Ecto neural progenitor cell (in vitro differentiated cells): ENCODE measurements at regions not wholly inside any gene's neighbourhood (a gene's known extent, or its start where the extent isn't known, plus 50 kb on each side); places are given as distances from the start of the nearest gene placed in this dataset.

Experiments
- DNase-seq: peaks from one replicate; pipeline ENCODE4 v3.0.0-alpha.2; 2018; ENCODE audit warnings: low spot score

DNA sequence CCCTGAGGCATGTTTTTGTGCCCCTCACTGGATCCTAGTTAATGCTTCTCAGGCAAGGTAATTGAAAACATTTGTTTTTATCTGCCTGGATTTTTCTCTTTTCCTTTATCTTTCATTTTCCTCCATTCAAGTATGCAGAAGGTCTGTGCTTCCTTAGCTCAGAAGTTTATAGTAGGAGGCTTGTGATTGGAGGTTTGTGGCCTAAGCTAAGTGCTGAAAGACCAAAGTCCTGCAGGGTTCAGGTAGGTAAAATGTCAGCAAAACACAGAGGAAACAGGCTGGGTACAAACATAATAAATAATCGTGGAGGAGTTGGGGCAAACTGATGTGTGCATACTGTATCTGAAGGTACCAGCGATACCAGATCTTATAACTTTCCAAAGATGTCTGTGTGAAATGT, 230.9 kb upstream of the KLF4 start:
- DNase-seq = no peak

DNA sequence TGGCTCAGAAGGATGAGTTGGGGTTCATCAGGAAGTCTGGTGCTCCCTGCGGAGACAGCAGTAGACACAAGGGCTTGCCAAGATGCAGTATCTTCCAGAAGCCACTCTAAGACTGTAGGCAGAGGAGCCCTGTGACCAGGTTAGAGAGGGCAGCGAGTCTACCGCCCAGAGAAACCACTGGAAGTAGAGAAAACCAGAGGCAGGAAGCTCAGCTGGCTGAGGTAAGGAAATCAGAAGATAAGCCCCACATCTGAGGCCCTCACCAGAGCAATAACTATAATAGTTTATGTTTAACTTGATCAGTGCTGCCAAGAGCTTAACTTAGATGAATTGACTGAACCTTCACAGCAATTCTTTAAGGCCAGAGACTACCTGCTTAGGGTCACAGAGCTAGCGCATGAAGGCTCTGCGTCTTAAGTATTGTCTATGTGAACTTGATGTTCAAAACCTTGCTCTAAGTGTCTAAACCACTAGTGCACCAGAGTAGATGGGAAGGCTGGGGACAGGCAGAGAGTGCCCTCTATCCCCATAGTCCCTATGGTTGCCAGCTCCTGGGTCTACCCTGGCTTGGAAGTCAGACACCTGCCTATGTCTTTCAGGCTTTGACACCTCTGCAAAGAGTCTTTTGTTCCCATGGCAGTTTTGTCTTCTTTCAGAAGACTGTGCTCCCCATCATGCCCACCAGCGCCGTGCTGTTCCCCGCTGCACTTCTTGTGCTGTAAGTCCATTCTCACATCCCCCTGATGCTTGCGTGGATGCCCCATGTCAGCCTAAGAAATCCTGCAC, 228.2 kb upstream of the KLF4 start:
- DNase-seq = no peak

DNA sequence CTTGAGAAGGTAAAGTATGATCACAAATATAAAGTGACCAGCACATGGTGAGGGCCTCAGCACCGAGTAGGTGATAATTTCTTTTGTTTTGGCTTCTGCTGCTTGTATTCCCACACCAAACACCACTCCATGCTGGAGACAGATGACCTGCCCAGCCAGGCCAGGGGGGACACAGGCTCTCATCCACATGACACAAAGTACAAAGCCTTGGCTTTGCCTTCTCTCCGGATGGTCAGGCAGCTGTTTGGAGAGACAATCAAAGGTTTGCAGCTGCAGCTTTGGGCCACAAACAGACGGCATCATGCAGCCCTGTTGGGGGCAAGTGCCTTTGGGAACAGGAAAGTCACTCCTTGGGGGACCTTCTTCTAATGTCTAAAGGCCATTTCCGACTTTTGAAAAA, 226.2 kb upstream of the KLF4 start:
- no peak for DNase-seq

DNA sequence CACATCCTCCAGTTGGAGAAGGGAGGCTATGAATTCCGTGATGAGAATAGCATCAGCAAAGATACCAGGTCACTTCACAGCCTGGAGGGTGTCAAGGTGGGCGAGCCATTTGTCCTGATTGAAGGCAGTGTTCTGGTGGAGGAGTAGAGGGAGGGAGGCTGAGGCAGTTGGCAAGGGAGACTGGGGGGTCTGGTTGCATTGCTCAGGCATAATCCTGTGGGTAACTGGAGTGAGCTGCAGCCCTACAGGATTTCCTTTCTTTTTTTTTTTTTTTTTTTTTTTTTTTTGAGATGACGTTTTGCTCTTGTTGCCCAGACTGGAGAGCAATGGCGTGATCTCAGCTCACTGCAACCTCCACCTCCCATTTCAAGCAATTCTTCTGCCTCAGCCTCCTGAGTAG, 223.9 kb upstream of the KLF4 start:
- DNase-seq = no peak

DNA sequence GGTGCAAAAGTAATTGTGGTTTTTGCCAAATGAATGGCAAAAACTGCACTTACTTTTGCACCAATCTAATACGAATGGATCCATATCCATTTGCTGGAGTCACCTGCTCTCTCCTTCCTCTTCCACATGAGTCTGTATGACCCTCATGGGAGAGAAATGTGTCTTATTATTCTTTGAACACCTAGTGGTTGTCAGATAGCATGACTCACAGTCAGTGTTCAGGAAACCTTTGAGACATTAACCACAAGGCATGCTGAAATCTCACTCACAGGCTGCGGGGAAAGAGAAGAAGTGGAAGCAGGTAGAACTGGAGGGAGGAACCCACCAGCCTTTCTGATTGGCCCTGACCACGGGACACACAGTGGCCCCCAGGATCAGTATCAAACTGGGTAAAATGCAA, 222.8 kb upstream of the KLF4 start:
- DNase-seq = no peak

DNA sequence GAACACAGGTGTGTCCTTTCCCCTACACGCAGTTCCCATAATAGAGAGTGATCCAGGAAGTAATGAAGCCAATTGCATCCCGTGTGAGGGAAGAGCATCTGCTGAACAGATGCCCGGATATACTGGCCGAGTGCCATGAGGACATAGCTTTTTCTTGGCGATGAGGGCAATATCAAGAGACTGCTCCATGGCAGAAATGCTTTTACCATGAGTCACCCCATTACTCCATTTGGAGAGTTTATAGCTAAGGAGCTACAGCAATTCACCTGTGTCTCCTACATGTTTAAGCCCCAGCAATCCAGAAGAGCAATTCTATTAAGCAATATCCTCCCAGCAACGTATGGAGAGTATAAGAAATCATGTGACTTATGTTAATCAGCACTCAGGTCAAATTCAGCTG, 222.0 kb upstream of the KLF4 start:
- DNase-seq = no peak

DNA sequence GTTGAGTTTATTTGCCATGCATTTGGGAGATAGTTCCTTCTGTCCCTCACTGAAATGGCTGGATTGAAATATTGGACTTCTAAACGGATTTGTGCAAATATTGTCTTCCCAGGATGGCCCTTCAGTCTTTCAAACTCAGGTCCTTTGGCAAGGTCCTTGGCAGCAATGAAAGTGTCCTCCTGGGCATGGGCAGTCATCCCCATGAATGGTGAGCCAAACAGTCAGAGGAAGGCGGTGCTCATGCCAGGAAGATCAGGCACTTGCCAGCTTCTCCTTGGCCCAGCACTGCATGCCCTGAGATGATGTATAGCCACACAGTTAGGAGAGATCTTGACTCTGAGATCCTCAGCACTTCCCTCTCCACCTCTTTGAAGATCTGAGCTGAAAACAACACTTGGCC, 221.4 kb upstream of the KLF4 start:
- no peak for DNase-seq

DNA sequence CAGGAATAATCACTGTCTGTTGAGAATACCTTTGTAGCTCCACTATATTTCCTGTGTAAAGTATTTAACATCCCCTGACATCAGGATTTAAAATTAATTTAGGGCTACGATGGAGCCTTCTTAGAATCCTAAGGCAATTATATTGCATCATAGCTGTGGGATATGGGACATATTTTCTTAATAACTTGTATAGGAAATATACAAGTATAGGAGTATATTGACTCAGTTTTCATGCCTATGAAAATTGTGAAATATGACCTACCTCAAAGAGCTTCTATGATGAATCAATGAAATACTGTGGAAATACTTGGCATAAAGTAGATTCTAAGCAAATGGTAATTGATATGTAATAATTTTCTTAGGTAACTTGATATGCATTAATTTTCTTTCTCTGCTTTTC, 221.0 kb upstream of the KLF4 start:
- no peak for DNase-seq

DNA sequence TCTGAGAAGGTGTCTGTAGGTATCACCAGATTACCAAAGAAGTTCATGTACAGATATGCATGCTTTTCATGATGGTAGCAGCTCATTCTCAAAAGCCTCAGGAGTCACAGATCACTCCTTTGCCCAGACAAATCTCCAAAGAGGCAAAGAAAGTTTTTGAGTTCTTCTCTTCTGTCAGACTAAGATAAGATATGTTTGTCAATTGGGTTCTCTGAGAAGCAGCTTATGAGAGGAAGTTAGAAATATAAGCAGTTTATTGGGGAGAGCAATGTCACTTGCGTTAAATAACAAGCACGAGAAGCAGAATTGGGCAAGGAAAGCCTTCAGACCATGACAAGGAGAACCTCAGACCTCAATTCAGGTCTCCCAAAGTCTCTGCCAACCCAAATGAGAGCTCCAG, 219.2 kb upstream of the KLF4 start:
- DNase-seq = no peak

DNA sequence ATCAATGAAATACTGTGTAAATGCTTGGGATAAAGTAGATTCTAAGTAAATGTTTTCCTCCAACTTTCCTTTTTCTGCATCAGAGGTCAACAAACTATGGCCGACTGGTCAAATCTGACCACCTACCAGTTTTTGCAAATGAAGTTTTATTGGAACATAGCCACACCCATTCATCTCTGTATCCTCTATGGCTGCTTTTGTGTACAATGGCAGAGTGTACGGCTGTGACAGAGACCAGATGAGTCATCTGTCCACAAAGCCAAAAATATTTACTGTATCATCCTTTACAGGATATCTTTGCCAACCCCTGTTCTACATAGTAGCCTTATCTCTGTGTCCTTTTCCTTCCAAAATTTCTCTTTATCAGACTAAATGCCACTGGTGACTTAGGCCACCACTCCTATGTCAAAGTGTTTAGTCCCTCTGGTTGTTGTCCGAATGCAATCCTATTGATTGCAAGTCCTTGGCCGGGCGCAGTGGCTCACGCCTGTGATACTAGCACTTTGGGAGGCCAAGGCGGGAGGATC, 218.4 kb upstream of the KLF4 start:
- DNase-seq = no peak

DNA sequence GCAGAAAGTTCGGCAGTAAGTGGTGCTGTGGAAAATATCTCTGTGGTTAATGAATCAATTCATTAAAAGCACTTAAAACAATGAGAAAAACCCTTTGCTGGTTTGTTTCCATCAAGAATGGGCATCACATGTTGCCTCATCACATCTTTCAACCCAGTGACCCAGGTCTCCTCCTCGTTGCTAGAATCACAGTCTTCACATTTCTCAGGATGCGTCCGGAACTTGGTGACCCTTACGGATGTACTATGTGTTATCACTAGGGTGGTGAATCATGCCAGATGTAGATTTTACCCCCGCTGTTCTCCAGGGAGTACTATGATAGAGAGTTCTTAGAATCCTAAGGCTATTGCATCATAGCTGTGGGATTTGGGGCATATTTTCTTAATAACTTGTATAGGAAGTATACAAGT, 217.9 kb upstream of the KLF4 start:
- DNase-seq = no peak

DNA sequence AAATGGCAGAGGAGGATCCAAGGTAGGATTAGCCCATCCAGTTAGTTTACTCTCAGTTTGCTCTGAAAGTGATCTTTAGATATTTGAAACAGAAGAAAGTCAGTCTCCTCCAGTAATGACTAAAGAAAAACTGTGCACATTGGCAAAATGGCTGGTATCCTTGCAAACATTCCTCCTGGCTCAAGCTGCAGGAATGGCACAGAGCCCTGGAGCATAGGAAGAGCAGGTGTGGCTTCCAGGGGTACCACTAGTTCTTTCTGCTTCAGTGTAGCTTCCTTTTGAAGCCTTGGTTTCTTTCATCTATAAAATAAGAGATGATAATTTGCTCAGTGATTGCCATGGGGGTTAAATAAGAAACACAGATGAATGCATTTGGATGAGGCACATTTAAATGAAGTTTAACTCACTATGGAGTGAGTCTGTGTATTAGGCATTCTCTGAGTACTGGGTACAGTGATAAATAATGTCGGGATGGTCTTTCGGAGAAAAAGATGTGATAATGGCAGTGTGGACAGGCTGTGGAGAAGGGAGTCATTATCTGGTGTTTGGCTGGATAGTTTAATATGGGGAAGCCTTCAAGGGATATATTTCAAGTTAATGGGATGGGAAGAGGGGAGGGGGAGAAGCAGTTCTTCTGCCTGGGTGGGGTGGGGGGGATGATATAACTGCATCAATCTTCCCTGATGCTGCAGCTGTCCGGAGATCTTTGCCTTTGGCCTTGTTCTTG, 217.3 kb upstream of the KLF4 start:
- DNase-seq = no peak

DNA sequence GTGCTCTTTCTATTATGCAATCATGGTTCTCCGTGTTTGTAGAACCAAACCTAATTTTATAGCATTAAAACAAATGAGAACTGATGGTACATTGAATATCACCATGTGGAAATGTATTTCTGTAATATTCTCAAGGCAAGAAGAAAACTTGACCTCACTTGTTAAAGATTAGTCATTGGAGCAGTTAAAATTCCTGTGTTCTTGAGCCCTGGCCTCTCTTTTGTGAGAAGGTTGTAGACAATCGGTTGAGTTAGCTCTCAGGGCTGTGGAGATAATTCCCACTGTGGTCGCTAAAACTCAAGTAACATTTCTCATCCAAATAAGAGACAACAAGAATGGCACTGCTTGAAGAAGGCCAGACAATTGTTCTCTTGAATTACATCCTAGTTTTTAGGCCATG, 216.0 kb upstream of the KLF4 start:
- DNase-seq = no peak

DNA sequence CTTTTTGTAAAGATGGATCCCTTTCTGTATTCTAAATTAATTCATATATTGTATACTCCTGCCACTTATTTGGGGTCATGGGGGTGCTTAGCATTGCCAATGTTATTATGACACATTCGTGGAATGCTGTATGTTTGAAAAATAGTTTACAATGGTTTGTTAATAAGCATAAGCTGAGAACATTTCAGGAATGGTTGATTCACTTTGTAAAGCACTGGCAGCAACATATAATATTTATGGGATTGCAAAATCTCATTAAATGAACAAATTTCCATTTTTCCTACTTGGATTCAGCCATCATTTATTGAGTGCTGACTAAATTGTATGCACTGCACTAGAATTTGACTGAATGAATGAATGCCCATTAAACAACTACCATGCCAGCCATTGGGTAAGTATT, 215.2 kb upstream of the KLF4 start:
- DNase-seq = no peak

DNA sequence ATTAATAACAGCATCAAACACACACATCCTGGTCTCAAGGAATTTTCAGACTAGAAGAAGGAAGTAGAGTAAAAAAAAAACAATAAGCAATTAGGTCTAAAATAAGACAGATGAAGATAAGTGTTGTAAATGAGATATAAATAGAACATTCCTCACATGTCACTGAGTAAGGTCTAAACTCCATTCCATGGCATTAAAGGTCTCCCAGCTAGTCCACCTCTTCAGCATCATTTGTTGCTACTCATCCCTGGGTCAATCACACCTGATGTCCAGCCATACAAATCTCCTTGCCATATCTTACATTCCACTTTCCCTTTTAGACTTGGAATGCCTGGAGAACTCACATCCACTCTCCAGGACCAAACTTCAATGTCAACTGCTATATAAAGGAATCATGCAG, 214.1 kb upstream of the KLF4 start:
- no peak for DNase-seq

DNA sequence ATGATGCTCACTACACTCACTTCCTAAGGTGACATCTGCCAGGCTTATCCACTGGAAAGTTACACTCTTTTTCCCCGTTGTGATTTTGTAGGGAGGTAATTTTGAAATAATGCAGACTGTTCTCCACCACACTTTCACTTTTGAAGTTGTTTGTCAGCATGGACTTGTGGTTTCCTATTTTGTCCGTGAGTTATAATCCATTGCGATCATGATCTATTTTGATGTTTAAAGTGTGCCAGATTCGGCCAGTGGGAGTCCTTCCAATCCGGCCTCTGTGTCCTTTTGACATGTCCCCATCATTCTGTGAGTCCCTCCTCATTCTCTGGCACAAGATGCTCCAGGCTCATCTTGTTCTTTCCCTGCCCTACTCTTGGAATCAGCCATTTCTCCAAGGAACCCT, 211.3 kb upstream of the KLF4 start:
- no peak for DNase-seq

DNA sequence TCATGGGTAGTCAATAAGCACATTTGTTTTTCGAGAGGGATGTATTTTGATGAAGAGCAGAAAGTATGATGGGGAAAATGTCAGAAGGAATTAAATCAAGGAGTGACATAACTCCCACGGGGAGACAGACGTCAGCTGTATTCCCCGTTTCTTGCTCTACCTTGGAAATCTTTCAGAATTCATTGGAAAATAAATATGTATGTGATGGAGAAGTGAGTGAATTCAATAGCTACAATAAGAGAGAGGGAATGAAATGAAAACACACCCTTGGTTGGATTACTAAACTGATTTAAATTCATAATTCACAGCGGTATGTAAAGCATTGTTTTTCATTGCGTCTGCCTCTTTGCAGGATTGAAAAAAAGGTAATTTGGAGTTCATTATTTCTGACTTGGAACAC, 209.7 kb upstream of the KLF4 start:
- no peak for DNase-seq

DNA sequence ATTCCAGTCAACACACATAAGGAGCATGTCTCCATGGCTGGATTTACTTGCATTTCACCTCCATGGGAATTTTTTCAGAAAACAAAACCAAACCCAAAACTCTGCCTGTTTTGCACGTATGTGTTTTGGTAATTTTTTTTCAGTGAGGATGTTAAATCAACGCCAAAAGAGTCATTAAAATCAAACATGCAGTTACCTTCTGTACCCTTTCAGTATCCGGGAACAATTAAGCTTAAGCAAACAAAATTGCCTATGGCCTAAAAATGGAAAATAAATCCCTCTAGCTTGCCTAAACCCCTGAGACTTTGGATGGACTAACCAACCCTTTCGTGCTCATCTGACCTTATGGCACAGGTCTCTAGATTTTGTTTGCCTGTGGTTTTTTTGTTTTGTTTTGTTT, 209.2 kb upstream of the KLF4 start:
- DNase-seq = no peak

DNA sequence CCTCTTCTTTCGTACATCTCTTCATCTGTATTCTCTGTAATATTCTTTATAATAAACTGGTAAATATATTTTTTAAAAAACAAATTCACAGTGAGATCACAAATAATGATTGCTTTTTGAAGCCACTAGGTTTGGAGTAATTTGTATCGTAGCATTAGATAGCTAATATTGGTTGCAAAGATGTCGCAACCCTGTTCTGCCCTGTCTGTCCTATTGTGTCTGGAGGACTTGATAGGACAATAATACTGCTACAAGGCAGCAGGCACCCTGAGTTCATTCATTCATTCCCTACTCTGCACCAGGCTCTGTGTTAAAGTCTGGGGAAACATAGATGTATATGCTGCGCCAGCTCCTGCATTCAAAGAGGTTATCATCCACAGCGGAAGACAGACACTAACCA, 206.7 kb upstream of the KLF4 start:
- no peak for DNase-seq

DNA sequence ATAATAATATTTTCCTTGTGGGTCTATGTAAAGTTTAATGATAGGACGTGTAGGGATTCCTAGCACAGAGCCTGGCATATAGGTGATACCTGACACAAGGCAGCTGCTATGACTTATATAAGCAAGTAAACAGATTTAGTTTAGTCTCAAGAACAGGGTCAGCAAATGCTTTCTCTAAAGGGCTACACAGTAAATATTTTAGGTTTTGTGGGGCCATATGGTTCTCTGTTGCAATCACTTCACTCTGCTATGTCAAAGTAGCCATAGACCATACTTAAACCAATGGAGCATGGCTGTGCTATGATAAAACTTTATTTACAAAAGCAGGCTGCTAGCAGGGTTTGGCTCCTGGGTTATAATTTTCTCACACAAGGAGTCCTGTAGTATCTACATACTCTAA, 204.8 kb upstream of the KLF4 start:
- DNase-seq = no peak

DNA sequence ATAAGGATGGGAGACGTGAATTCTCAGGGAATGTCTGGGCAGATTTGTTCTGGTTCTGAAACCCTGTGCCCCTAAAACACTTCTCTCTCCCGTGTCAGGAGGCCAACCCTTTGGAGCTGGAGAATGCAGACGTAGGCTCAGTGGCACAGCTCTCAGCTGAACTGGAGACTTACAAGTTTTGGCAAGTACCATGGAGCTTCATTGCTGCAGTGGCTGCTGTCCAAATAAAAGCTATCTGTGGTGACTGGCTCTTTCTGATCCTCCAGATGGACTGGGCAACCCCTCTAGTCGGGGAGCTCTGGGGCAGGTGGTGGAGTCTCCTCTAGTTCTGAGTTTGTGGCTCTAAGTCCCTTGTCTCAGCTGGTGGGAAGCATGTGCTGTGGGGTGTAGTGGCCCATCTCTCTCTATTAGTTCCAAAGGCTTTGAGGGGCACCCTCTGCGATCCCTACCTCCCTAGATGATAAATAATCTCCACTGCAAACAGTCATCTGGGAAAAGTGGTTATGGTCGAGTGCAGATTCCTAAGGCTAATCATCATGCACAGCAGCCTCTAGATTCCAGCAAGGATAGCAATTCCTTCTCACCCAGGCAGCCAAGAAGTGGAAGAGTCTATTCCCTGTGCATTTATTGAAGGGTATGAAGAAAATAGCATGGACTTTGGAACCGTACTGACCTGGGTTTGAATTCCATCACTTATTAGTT, 204.2 kb upstream of the KLF4 start:
- no peak for DNase-seq

DNA sequence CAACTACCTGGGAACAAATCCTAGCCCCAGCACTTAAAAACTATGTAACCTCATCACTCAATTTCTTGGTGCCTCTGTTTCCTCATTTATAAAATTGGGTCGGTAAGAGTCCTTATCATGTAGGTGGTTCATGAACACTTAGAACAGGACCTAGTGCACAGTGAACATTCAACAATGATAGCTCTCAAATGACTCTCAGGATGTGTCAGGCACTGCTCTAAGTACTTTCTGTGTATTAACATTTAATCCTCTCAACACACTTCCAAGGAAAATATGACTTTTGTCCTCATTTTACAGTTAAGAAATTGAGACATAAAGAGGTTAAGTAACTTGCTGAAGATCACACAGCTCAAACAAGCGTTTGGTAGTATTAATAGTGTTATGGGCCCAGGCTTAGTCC, 202.1 kb upstream of the KLF4 start:
- DNase-seq = no peak

DNA sequence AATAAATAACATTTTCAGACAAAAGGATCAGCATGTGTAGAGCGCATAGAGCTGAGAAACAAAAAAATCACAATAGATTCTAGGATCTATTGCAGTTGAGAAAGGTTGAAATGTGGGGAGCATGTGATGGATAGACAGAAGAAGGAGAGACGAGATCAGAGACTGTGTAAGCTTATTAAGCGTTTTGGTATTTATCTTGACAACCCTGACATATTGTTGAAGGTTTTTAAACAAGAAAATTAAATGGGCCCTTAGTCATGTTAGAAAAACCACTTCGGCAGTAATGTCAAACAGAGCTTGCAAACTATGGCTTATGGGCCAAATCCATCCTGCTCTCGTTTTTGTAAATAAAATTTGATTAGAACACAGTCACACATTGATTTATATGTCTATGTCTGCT, 200.5 kb upstream of the KLF4 start:
- DNase-seq = no peak
